Heart left ventricle (tissue), 13 donors: ENCODE measurements at regions not wholly inside any gene's neighbourhood (a gene's known extent, or its start where the extent isn't known, plus 50 kb on each side); places are given as distances from the start of the nearest gene placed in this dataset.

Experiments
- POLR2A ChIP-seq, 2 donors: fragments of 450-650 bp; IDR thresholded peaks; one replicate each; pipeline ENCODE4 v1.6.1; 2017; ENCODE audit warnings: antibody characterized with exemption in 2 of 2, mild to moderate bottlenecking in 2 of 2, moderate library complexity in 2 of 2
- TF ChIP-seq, protein P1 (sequence below), 12 donors: fragments of 200-600 bp; sonication (generic) in 4 of 12; IDR thresholded peaks; one replicate each; pipeline versions ENCODE4 v1.5.0 to v1.8.0; 2018 to 2022; ENCODE audit warnings: antibody characterized with exemption in 12 of 12, mild to moderate bottlenecking in 5 of 12
- donor health status: ischemic (EF 13 %, LVEDD 7.1; RV severe dilation, severe dysfunction).
- donor health status: DM: no; HTN: yes; CAD: no.
- donor health status: DM: no; HTN: no; CAD: no.
- donor health status: ischemic (EF 25% LVEDD 6.9; RV normal size, moderate dysfunction).
- donor health status: ischemic (EF 25% LVEDD 5.7; RV mildly dilated, moderate dysfunction).
- donor health status: ischemic (EF 35%, LVEDD 5.7; RV mildly dilated, moderate dysfunction).
- donor health status: nonischemic (EF 11% LVEDD 7.7; RV severe dilation, severe dysfunction).
- donor health status: DM: yes; HTN: yes; CAD: no.
- donor health status: PGD.
- donor health status: ischemic (EF 29% LVEDD 5.4; RV normal size, mild dysfunction).
- donor health status: nonischemic (EF 23%, LVEDD 6.1; RV moderate dilation, normal function).

GRCh38 chr11:69917529-69917928 lies 98.3 kb upstream of the FGF3 start:
- TF ChIP-seq, protein P1, sequence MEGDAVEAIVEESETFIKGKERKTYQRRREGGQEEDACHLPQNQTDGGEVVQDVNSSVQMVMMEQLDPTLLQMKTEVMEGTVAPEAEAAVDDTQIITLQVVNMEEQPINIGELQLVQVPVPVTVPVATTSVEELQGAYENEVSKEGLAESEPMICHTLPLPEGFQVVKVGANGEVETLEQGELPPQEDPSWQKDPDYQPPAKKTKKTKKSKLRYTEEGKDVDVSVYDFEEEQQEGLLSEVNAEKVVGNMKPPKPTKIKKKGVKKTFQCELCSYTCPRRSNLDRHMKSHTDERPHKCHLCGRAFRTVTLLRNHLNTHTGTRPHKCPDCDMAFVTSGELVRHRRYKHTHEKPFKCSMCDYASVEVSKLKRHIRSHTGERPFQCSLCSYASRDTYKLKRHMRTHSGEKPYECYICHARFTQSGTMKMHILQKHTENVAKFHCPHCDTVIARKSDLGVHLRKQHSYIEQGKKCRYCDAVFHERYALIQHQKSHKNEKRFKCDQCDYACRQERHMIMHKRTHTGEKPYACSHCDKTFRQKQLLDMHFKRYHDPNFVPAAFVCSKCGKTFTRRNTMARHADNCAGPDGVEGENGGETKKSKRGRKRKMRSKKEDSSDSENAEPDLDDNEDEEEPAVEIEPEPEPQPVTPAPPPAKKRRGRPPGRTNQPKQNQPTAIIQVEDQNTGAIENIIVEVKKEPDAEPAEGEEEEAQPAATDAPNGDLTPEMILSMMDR (IDR thresholded peaks at IDR 0.05) = no peak
- TF ChIP-seq POLR2A (IDR thresholded peaks at IDR 0.05) = no peak
